ENCODE measurements at regions not wholly inside any gene's neighbourhood (a gene's known extent, or its start where the extent isn't known, plus 50 kb on each side); places are given as distances from the start of the nearest gene placed in this dataset.

GRCh38 chr20:58162986-58163385 lies 65.5 kb downstream of the ANKRD60 start (continued):
- TF ChIP-seq NANOG (IDR thresholded peaks at IDR 0.05; ENCODE audit: insufficient read depth, low read depth, low read length, poor library complexity, severe bottlenecking) (no peak), ASH2L (IDR thresholded peaks at IDR 0.05; ENCODE audit: low read length) (no peak), FOSL1 (IDR thresholded peaks at IDR 0.05; ENCODE audit: insufficient read depth, low read depth, low read length) (no peak), RFX5 (IDR thresholded peaks at IDR 0.05; ENCODE audit: borderline replicate concordance, low read depth, low read length) (no peak), RAD21 (IDR thresholded peaks at IDR 0.05 in 1 of 2, conservative IDR thresholded peaks at IDR 0.05 in 1 of 2; ENCODE audit: low read depth in 2 of 2, low read length in 2 of 2) (no peak), E2F6 (IDR thresholded peaks at IDR 0.05) (no peak)

All from H1 (cell line).